Neural progenitor cell (in vitro differentiated cells): ENCODE measurements at regions not wholly inside any gene's neighbourhood (a gene's known extent, or its start where the extent isn't known, plus 50 kb on each side); places are given as distances from the start of the nearest gene placed in this dataset.

ENCODE experiments used
- DNase-seq: peaks from one replicate; pipeline ENCODE4 v3.0.0-alpha.2; 2016; ENCODE audit warnings: low spot score
- H2AFZ ChIP-seq: fragments of 200-600 bp; sonication (generic); replicated peaks from 2 replicates; pipeline ENCODE4 v1.6.1; 2016; ENCODE audit warnings: antibody characterized with exemption
- H3F3A ChIP-seq: fragments of 200-600 bp; sonication (generic); 2 replicates; pipeline ENCODE4 v1.6.1; 2016; ENCODE audit warnings: antibody characterized with exemption, low read depth
- H3K27ac ChIP-seq: fragments of 200-600 bp; sonication (generic); 2 replicates; pipeline ENCODE4 v1.5.1; 2016; ENCODE audit warnings: mild to moderate bottlenecking
- H3K27me3 ChIP-seq: fragments of 200-600 bp; sonication (generic); 2 replicates; pipeline ENCODE4 v1.6.1; 2016; ENCODE audit warnings: mild to moderate bottlenecking, moderate library complexity
- H3K36me3 ChIP-seq: fragments of 200-600 bp; sonication (generic); 2 replicates; pipeline ENCODE4 v1.5.1; 2016
- H3K4me1 ChIP-seq: fragments of 200-600 bp; sonication (generic); 2 replicates; pipeline ENCODE4 v1.6.1; 2016; ENCODE audit warnings: mixed run types
- H3K4me2 ChIP-seq: fragments of 200-600 bp; sonication (generic); 2 replicates; pipeline ENCODE4 v1.6.1; 2016
- H3K4me3 ChIP-seq: fragments of 200-600 bp; sonication (generic); 2 replicates; pipeline ENCODE4 v1.5.1; 2016
- H3K79me2 ChIP-seq: fragments of 200-600 bp; sonication (generic); 2 replicates; pipeline ENCODE4 v1.6.1; 2016; ENCODE audit warnings: low read depth
- H3K9ac ChIP-seq: fragments of 200-600 bp; sonication (generic); 2 replicates; pipeline ENCODE4 v1.6.1; 2016
- H3K9me3 ChIP-seq: fragments of 200-600 bp; sonication (generic); 2 replicates; pipeline ENCODE4 v1.5.1; 2016; ENCODE audit warnings: low read depth
- H4K20me1 ChIP-seq: fragments of 200-600 bp; sonication (generic); 2 replicates; pipeline ENCODE4 v1.6.1; 2016; ENCODE audit warnings: low read depth
- H3K27ac Mint-ChIP-seq: 3 replicates; pipeline ENCODE4 v1.8.0; 2021; ENCODE audit warnings: mixed read lengths
- H3K27me3 Mint-ChIP-seq: 2 replicates; pipeline ENCODE4 v1.8.0; 2022; ENCODE audit warnings: low read depth, mild to moderate bottlenecking, inconsistent platforms, moderate library complexity, mixed read lengths; ENCODE audit not compliant: insufficient read depth
- H3K36me3 Mint-ChIP-seq: 3 replicates; pipeline ENCODE4 v1.8.0; 2021; ENCODE audit warnings: mixed read lengths
- H3K4me1 Mint-ChIP-seq: 3 replicates; pipeline ENCODE4 v1.8.0; 2021; ENCODE audit warnings: mixed read lengths
- H3K4me3 Mint-ChIP-seq: 3 replicates; pipeline ENCODE4 v1.8.0; 2021; ENCODE audit warnings: mild to moderate bottlenecking, moderate library complexity, mixed read lengths
- H3K9me3 Mint-ChIP-seq: 3 replicates; pipeline ENCODE4 v1.8.0; 2020; ENCODE audit warnings: mixed read lengths
- CTCF ChIP-seq: fragments of 200-600 bp; sonication (generic); IDR thresholded peaks from 2 replicates; pipeline ENCODE4 v1.5.1; 2017; ENCODE audit warnings: antibody characterized with exemption, mild to moderate bottlenecking
- EZH2 ChIP-seq: fragments of 200-600 bp; sonication (generic); IDR thresholded peaks from 2 replicates; pipeline ENCODE4 v1.6.1; 2017; ENCODE audit warnings: antibody characterized with exemption, mild to moderate bottlenecking, moderate library complexity
- EZH2phosphoT487 ChIP-seq: fragments of 200-600 bp; sonication (generic); IDR thresholded peaks from 2 replicates; pipeline ENCODE4 v1.6.1; 2017; ENCODE audit warnings: antibody characterized with exemption

GRCh38 chr10:81000781-81001180 lies 463.1 kb downstream of the SH2D4B start:
- no peaks in the 10 kb centered on the region for H3K4me1 ChIP-seq
- no peaks in the 10 kb centered on the region for H3K27me3 ChIP-seq
- Mint-ChIP-seq H3K4me1 (no peaks in the 10 kb centered on the region), H3K27me3 (peaks cover 8% of the 10 kb centered on the region), H3K27ac (no peak overlapping the region), H3K4me3 (no peak overlapping the region), H3K9me3 (peaks cover 4% of the 10 kb centered on the region), H3K36me3 (peaks cover 3% of the 10 kb centered on the region)
- TF ChIP-seq EZH2 (no peak), CTCF (no peak), EZH2phosphoT487 (no peak)
- H3K9ac ChIP-seq, result no peak overlapping the region
- H3K4me3 ChIP-seq, result no peak overlapping the region
- H3F3A ChIP-seq, result no peaks in the 10 kb centered on the region
- H3K79me2 ChIP-seq, result no peaks in the 10 kb centered on the region
- no peak for DNase-seq
- no peaks in the 10 kb centered on the region for H4K20me1 ChIP-seq
- H3K4me2 ChIP-seq, result no peak overlapping the region
- no peak overlapping the region for H2AFZ ChIP-seq
- no peak overlapping the region for H3K27ac ChIP-seq
- no peaks in the 10 kb centered on the region for H3K36me3 ChIP-seq
- no peaks in the 10 kb centered on the region for H3K9me3 ChIP-seq

GRCh38 chr10:81002382-81002781 lies 464.7 kb downstream of the SH2D4B start:
- H2AFZ ChIP-seq, result peak overlapping the region; percentile 4
- H3K9me3 Mint-ChIP-seq, result no peaks in the 10 kb centered on the region
- peaks cover 5% of the 10 kb centered on the region for H3K27me3 Mint-ChIP-seq
- H3F3A ChIP-seq, result no peaks in the 10 kb centered on the region
- no peak overlapping the region for H3K4me3 Mint-ChIP-seq
- no peak for DNase-seq
- no peak overlapping the region for H3K4me2 ChIP-seq
- H3K9me3 ChIP-seq, result no peaks in the 10 kb centered on the region
- H4K20me1 ChIP-seq, result no peaks in the 10 kb centered on the region
- no peaks in the 10 kb centered on the region for H3K36me3 Mint-ChIP-seq
- TF ChIP-seq EZH2 (no peak), EZH2phosphoT487 (no peak), CTCF (no peak)
- H3K4me1 Mint-ChIP-seq, result no peaks in the 10 kb centered on the region
- H3K9ac ChIP-seq, result no peak overlapping the region
- no peaks in the 10 kb centered on the region for H3K4me1 ChIP-seq
- H3K27ac ChIP-seq, result no peak overlapping the region
- H3K79me2 ChIP-seq, result no peaks in the 10 kb centered on the region
- H3K27me3 ChIP-seq, result no peaks in the 10 kb centered on the region
- H3K36me3 ChIP-seq, result no peaks in the 10 kb centered on the region
- no peak overlapping the region for H3K27ac Mint-ChIP-seq
- H3K4me3 ChIP-seq, result no peak overlapping the region

GRCh38 chr10:81007872-81008271 lies 470.2 kb downstream of the SH2D4B start:
- H3K9me3 Mint-ChIP-seq, result no peaks in the 10 kb centered on the region
- H3K4me2 ChIP-seq, result no peak overlapping the region
- no peaks in the 10 kb centered on the region for H4K20me1 ChIP-seq
- H3K4me3 ChIP-seq, result no peak overlapping the region
- peaks cover 25% of the 10 kb centered on the region for H3K4me1 Mint-ChIP-seq
- H3K4me3 Mint-ChIP-seq, result no peak overlapping the region
- no peaks in the 10 kb centered on the region for H3K4me1 ChIP-seq
- H2AFZ ChIP-seq, result no peak overlapping the region
- no peaks in the 10 kb centered on the region for H3K27me3 ChIP-seq
- no peak overlapping the region for H3K27ac ChIP-seq
- H3K27me3 Mint-ChIP-seq, result no peaks in the 10 kb centered on the region
- H3K9ac ChIP-seq, result no peak overlapping the region
- no peaks in the 10 kb centered on the region for H3K36me3 Mint-ChIP-seq
- TF ChIP-seq EZH2 (no peak), CTCF (no peak), EZH2phosphoT487 (no peak)
- no peak for DNase-seq
- no peaks in the 10 kb centered on the region for H3F3A ChIP-seq
- H3K27ac Mint-ChIP-seq, result peak overlapping the region; percentile 70
- H3K9me3 ChIP-seq, result no peaks in the 10 kb centered on the region
- no peaks in the 10 kb centered on the region for H3K79me2 ChIP-seq
- no peaks in the 10 kb centered on the region for H3K36me3 ChIP-seq

DNA sequence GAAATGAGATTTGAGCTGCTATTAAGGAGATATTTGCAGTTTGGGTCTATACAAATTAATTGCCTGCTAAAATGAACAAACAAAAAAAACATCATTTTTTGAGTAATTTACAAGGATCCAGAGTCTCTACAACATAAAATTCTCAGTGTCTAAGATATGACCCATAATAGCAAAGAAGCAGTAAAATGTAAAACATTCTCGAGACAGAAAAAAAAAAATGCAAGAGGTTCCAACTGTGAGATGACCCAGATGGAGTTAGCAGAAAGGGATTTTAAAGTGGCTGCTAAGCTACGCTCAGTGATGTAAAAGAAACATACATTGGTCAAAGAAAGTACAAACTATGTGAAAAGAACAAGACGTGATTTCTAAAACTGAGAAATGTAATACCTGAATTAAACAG lies 471.0 kb downstream of the SH2D4B start:
- no peak overlapping the region for H3K4me3 ChIP-seq
- no peak overlapping the region for H3K4me3 Mint-ChIP-seq
- no peak overlapping the region for H3K27ac ChIP-seq
- H2AFZ ChIP-seq, result no peak overlapping the region
- no peaks in the 10 kb centered on the region for H3K27me3 ChIP-seq
- H3K4me1 ChIP-seq, result no peaks in the 10 kb centered on the region
- no peaks in the 10 kb centered on the region for H3F3A ChIP-seq
- H3K79me2 ChIP-seq, result no peaks in the 10 kb centered on the region
- no peaks in the 10 kb centered on the region for H3K9me3 Mint-ChIP-seq
- TF ChIP-seq EZH2phosphoT487, result no peak
- TF ChIP-seq EZH2, result no peak
- no peak for TF ChIP-seq CTCF
- H3K36me3 Mint-ChIP-seq, result no peaks in the 10 kb centered on the region
- DNase-seq, result no peak
- peak overlapping the region; percentile 70 for H3K27ac Mint-ChIP-seq
- no peaks in the 10 kb centered on the region for H4K20me1 ChIP-seq
- H3K9ac ChIP-seq, result no peak overlapping the region
- H3K4me1 Mint-ChIP-seq, result peaks cover 30% of the 10 kb centered on the region
- no peaks in the 10 kb centered on the region for H3K9me3 ChIP-seq
- H3K4me2 ChIP-seq, result no peak overlapping the region
- no peaks in the 10 kb centered on the region for H3K27me3 Mint-ChIP-seq
- no peaks in the 10 kb centered on the region for H3K36me3 ChIP-seq
